ENCODE measurements at regions not wholly inside any gene's neighbourhood (a gene's known extent, or its start where the extent isn't known, plus 50 kb on each side); places are given as distances from the start of the nearest gene placed in this dataset.

- DNase-seq (ENCODE audit: low read depth, low spot score) = no peak
- intact Hi-C loops (cut with micrococcal nuclease) = no loop called here
- H3K4me3 ChIP-seq (replicated peaks in 1 of 2; ENCODE audit: low read depth in 1 of 2, low read length in 2 of 2) = no peak overlapping the region
- ChIA-PET RAD21 (ENCODE audit: low non-redundant PET in 1 of 2, low total read pairs in 2 of 2, uncharacterized antibody in 2 of 2, unreplicated experiment in 2 of 2) (no interaction called here), POLR2A (no interaction called here), CTCF (interaction anchor here (1.3 to 1.7 kb wide), 3 partner anchors 9 to 650 kb away, joined by 5 to 7 read pairs (median 7); no protein-coding TSS in a partner anchor)
- no TSS peak for BruUV-seq (replicated peaks)
- H3K4me2 ChIP-seq (ENCODE audit: low read length) = no peak overlapping the region
- no peaks in the 10 kb centered on the region for H3K9me3 ChIP-seq (ENCODE audit: control insufficient read depth in 1 of 2, insufficient read depth in 1 of 2, low read depth in 1 of 2, low read length in 2 of 2)
- H3K27me3 ChIP-seq (ENCODE audit: insufficient read depth, low read length) = no peaks in the 10 kb centered on the region
- no peak for ATAC-seq
- no peaks in the 10 kb centered on the region; the same call in 1 of the 2 replicates for H3K9me2 ChIP-seq (ENCODE audit: insufficient read depth)
- H3K4me1 ChIP-seq (ENCODE audit: control insufficient read depth in 1 of 2, insufficient read depth in 2 of 2, low read length in 2 of 2) = no peaks in the 10 kb centered on the region
- peak; percentile 38; the same call in 1 of the 2 replicates for TF ChIP-seq RAD21 (IDR thresholded peaks at IDR 0.05; ENCODE audit: low read depth)
- peak in 2 of 3 experiments; percentile 10 to 29; a peak in 2 of 6 replicates for TF ChIP-seq CTCF (IDR thresholded peaks at IDR 0.05 in 2 of 3, conservative IDR thresholded peaks at IDR 0.05 in 1 of 3; ENCODE audit: borderline replicate concordance in 1 of 3, insufficient read depth in 1 of 3, low read depth in 2 of 3, low read length in 2 of 3)
- TF ChIP-seq TCF7L2 (IDR thresholded peaks at IDR 0.05; ENCODE audit: borderline replicate concordance, extremely low read depth, insufficient read depth, insufficient read length) = no peak
- TF ChIP-seq ATF3 (IDR thresholded peaks at IDR 0.05) = no peak
- no peak for TF ChIP-seq EGR1 (IDR thresholded peaks at IDR 0.05; ENCODE audit: low read depth)
- H4K20me1 ChIP-seq (ENCODE audit: insufficient read depth) = no peaks in the 10 kb centered on the region
- no peaks in the 10 kb centered on the region for H3K79me2 ChIP-seq (ENCODE audit: insufficient read depth, low read length)
- no peak overlapping the region for H3K9ac ChIP-seq (ENCODE audit: low read length)
- H2AFZ ChIP-seq (ENCODE audit: low read depth, low read length, poor library complexity, severe bottlenecking) = no peak overlapping the region
- H3K27ac ChIP-seq (ENCODE audit: low read depth, low read length) = no peak overlapping the region
- H3K36me3 ChIP-seq (ENCODE audit: control insufficient read depth in 1 of 2, insufficient read depth in 2 of 2, low read length in 2 of 2) = no peaks in the 10 kb centered on the region
Observed at GRCh38 chr12:13905794-13906193, 75.6 kb downstream of the GRIN2B start.

- Histone ChIP-seq H4K20me1 (ENCODE audit: insufficient read depth) (no peaks in the 10 kb centered on the region), H3K4me3 (replicated peaks in 1 of 2; ENCODE audit: low read depth in 1 of 2, low read length in 2 of 2) (no peak overlapping the region), H3K27me3 (ENCODE audit: insufficient read depth, low read length) (no peaks in the 10 kb centered on the region), H2AFZ (ENCODE audit: low read depth, low read length, poor library complexity, severe bottlenecking) (no peak overlapping the region), H3K9me3 (ENCODE audit: control insufficient read depth in 1 of 2, insufficient read depth in 1 of 2, low read depth in 1 of 2, low read length in 2 of 2) (no peaks in the 10 kb centered on the region), H3K4me1 (ENCODE audit: control insufficient read depth in 1 of 2, insufficient read depth in 2 of 2, low read length in 2 of 2) (no peaks in the 10 kb centered on the region), H3K9me2 (ENCODE audit: insufficient read depth) (no peaks in the 10 kb centered on the region; the same call in 1 of the 2 replicates), H3K9ac (ENCODE audit: low read length) (no peak overlapping the region), H3K36me3 (ENCODE audit: control insufficient read depth in 1 of 2, insufficient read depth in 2 of 2, low read length in 2 of 2) (no peaks in the 10 kb centered on the region), H3K27ac (ENCODE audit: low read depth, low read length) (no peak overlapping the region), H3K4me2 (ENCODE audit: low read length) (no peak overlapping the region), H3K79me2 (ENCODE audit: insufficient read depth, low read length) (no peaks in the 10 kb centered on the region)
- RAD21 ChIA-PET (ENCODE audit: low non-redundant PET in 1 of 2, low total read pairs in 2 of 2, uncharacterized antibody in 2 of 2, unreplicated experiment in 2 of 2) = no interaction called here
- no TSS peak for BruUV-seq (replicated peaks)
- CTCF ChIA-PET = no interaction called here
- ATAC-seq (no peak), DNase-seq (ENCODE audit: low read depth, low spot score) (no peak)
- POLR2A ChIA-PET = no interaction called here
- intact Hi-C loops (cut with micrococcal nuclease) = no loop called here
- no peak for TF ChIP-seq MAX (IDR thresholded peaks at IDR 0.05)
- TF ChIP-seq TCF7L2 (IDR thresholded peaks at IDR 0.05; ENCODE audit: borderline replicate concordance, extremely low read depth, insufficient read depth, insufficient read length) = no peak
- no peak for TF ChIP-seq ZNF274 (IDR thresholded peaks at IDR 0.05; ENCODE audit: low read depth, low read length)
- no peak for TF ChIP-seq RAD21 (IDR thresholded peaks at IDR 0.05; ENCODE audit: low read depth)
- no peak for TF ChIP-seq FOSL1 (IDR thresholded peaks at IDR 0.05; ENCODE audit: low read depth)
- TF ChIP-seq CTCF (IDR thresholded peaks at IDR 0.05 in 2 of 3, conservative IDR thresholded peaks at IDR 0.05 in 1 of 3; ENCODE audit: borderline replicate concordance in 1 of 3, insufficient read depth in 1 of 3, low read depth in 2 of 3, low read length in 2 of 3) = no peak
- no peak for TF ChIP-seq POLR2AphosphoS5 (IDR thresholded peaks at IDR 0.05; ENCODE audit: low read depth, low read length)
- no peak for TF ChIP-seq ATF3 (IDR thresholded peaks at IDR 0.05)
Observed at GRCh38 chr12:13900718-13901117, 80.7 kb downstream of the GRIN2B start.

Measured in HCT116 (cell line).